ENCODE measurements at regions not wholly inside any gene's neighbourhood (a gene's known extent, or its start where the extent isn't known, plus 50 kb on each side); places are given as distances from the start of the nearest gene placed in this dataset.

GRCh38 chr1:178643349-178643748 is 81.7 kb upstream of the RALGPS2 start:
- TF ChIP-seq CTCF (conservative IDR thresholded peaks at IDR 0.05; ENCODE audit: low read length) = no peak
- DNase-seq (ENCODE audit: low read depth) = no peak

GRCh38 chr1:178643831-178644230 is 81.2 kb upstream of the RALGPS2 start:
- no peak for DNase-seq (ENCODE audit: low read depth)
- H3K4me3 ChIP-seq (ENCODE audit: low read length) = no peak overlapping the region
- TF ChIP-seq CTCF (conservative IDR thresholded peaks at IDR 0.05; ENCODE audit: low read length) = no peak

More at GRCh38 chr1:178643349-178643748, 81.7 kb upstream of the RALGPS2 start:
- no peak overlapping the region for H3K4me3 ChIP-seq (ENCODE audit: low read length)

- DNase-seq (ENCODE audit: low read depth) = no peak
- H3K4me3 ChIP-seq (ENCODE audit: low read length) = no peak overlapping the region
- TF ChIP-seq CTCF (conservative IDR thresholded peaks at IDR 0.05; ENCODE audit: low read length) = no peak
Observed at GRCh38 chr1:178644308-178645120, 80.5 kb upstream of the RALGPS2 start.

- TF ChIP-seq CTCF (conservative IDR thresholded peaks at IDR 0.05; ENCODE audit: low read length) = no peak
- H3K4me3 ChIP-seq (ENCODE audit: low read length) = no peak overlapping the region
- DNase-seq (ENCODE audit: low read depth) = no peak
Observed at GRCh38 chr1:178645157-178645807, 79.8 kb upstream of the RALGPS2 start.

GRCh38 chr1:178645808-178646200 is 79.2 kb upstream of the RALGPS2 start:
- no peak for TF ChIP-seq CTCF (conservative IDR thresholded peaks at IDR 0.05; ENCODE audit: low read length)
- no peak overlapping the region for H3K4me3 ChIP-seq (ENCODE audit: low read length)
- DNase-seq (ENCODE audit: low read depth) = peak; percentile 91

- peak; percentile 24 for DNase-seq (ENCODE audit: low read depth)
- no peak overlapping the region for H3K4me3 ChIP-seq (ENCODE audit: low read length)
- TF ChIP-seq CTCF (conservative IDR thresholded peaks at IDR 0.05; ENCODE audit: low read length) = no peak
Observed at GRCh38 chr1:178646821-178647220, 78.2 kb upstream of the RALGPS2 start.

- TF ChIP-seq CTCF (conservative IDR thresholded peaks at IDR 0.05; ENCODE audit: low read length) = no peak
- no peak for DNase-seq (ENCODE audit: low read depth)
- H3K4me3 ChIP-seq (ENCODE audit: low read length) = no peak overlapping the region
Observed at GRCh38 chr1:178648151-178648550, 76.9 kb upstream of the RALGPS2 start.
